ENCODE measurements at regions not wholly inside any gene's neighbourhood (a gene's known extent, or its start where the extent isn't known, plus 50 kb on each side); places are given as distances from the start of the nearest gene placed in this dataset.

DNA sequence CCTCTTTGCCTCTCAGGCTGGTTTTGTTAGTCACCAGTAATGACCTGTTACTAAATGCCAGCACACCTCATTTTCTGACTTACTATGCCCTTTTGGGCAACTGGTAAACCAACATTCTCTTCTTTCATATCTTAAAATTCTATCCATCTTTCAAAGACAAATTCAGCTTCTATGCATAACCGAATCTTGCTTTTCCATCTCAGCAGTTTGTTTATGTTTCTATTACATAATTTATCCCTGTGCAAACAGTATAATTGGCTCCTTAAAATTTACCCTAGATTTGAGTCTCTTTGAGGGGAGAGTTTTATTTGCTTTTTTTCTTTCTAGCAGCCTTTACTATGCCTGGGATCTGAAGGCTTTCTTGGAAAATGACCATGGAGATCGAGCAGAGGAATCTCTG, 58.5 kb upstream of the SIPA1L2 start:
- 71% methylated on average over 2 of the region's 2 CpGs for WGBS (ENCODE audit: insufficient coverage, low coverage, low lambda C conversion rate, missing lambda C conversion rate)
- TF ChIP-seq POLR2A (IDR thresholded peaks at IDR 0.05) = no peak
- TF ChIP-seq, protein P1, sequence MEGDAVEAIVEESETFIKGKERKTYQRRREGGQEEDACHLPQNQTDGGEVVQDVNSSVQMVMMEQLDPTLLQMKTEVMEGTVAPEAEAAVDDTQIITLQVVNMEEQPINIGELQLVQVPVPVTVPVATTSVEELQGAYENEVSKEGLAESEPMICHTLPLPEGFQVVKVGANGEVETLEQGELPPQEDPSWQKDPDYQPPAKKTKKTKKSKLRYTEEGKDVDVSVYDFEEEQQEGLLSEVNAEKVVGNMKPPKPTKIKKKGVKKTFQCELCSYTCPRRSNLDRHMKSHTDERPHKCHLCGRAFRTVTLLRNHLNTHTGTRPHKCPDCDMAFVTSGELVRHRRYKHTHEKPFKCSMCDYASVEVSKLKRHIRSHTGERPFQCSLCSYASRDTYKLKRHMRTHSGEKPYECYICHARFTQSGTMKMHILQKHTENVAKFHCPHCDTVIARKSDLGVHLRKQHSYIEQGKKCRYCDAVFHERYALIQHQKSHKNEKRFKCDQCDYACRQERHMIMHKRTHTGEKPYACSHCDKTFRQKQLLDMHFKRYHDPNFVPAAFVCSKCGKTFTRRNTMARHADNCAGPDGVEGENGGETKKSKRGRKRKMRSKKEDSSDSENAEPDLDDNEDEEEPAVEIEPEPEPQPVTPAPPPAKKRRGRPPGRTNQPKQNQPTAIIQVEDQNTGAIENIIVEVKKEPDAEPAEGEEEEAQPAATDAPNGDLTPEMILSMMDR (IDR thresholded peaks at IDR 0.05) = no peak
- Histone ChIP-seq H3K27me3 (no peaks in the 10 kb centered on the region), H3K4me3 (no peak overlapping the region), H3K27ac (no peak overlapping the region), H3K36me3 (no peaks in the 10 kb centered on the region), H3K9me3 (no peaks in the 10 kb centered on the region), H3K4me1 (peaks cover 0 to 5% (median 0%) of the 10 kb centered on the region in 4 donors)
- DNase-seq (no peak), ATAC-seq (no peak)
- intact Hi-C loops (cut with DNase I) = no loop called here

DNA sequence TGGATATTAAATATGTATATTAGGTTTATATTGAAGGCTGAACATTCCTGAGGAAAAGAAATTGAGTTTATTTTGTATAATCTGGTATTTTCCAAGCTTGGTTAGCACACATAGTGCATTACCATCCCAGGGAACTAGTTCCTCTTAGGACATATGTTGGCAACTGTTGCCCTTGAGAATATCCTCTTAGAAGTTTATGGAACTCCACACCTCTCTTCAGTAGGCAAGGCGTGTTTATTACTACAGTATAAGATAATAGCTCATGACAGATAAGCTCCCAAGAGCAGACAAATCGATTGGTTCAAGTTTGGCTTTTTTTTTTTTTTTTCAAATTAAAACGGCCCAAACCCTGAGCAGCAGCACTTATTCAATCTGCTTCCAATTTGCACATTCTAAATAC, 59.8 kb upstream of the SIPA1L2 start:
- TF ChIP-seq, protein P1 (IDR thresholded peaks at IDR 0.05) = no peak
- TF ChIP-seq POLR2A (IDR thresholded peaks at IDR 0.05) = no peak
- Histone ChIP-seq H3K9me3 (no peaks in the 10 kb centered on the region), H3K27me3 (no peaks in the 10 kb centered on the region), H3K36me3 (no peaks in the 10 kb centered on the region), H3K4me1 (peaks cover 0 to 5% (median 0%) of the 10 kb centered on the region in 4 donors), H3K27ac (no peak overlapping the region), H3K4me3 (no peak overlapping the region)
- intact Hi-C loops (cut with DNase I) = no loop called here
- 55% methylated on average over 3 of the region's 3 CpGs for WGBS (ENCODE audit: insufficient coverage, low coverage, low lambda C conversion rate, missing lambda C conversion rate)
- DNase-seq (no peak), ATAC-seq (no peak)

DNA sequence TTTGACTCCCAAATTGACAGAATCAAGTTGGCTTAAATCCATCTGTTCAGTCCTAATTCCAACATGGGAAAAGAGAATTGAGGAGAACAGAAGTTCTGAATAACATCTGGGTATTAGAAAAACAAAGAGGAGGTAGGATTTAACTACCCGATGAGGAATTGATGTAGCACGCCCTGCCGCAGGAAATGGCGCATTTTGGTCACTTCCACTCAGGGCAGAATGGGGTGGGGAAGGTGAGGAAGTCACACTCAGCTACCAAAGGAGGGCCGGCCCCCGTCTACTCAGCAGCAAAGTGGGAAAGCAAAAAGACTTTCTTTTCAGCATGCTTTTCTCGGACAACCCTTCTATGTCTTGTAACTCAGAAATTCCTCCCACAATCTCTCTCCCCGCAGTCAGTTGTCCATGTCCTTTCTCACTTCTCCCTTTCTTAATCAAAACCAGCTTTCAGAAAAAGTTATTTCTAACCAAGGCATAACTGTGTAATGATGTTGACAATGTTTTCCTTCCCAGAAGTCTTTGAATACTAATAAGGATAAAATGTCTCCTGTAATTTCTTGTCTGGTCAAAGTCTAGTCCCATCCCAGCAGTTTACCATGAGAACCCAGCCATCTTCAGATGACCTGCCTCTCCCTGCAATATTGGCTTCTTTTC, 60.5 kb upstream of the SIPA1L2 start:
- Histone ChIP-seq H3K27ac (no peak overlapping the region), H3K27me3 (no peaks in the 10 kb centered on the region), H3K9me3 (no peaks in the 10 kb centered on the region), H3K4me3 (no peak overlapping the region), H3K4me1 (peaks cover 0 to 5% (median 0%) of the 10 kb centered on the region in 4 donors), H3K36me3 (no peaks in the 10 kb centered on the region)
- ATAC-seq (no peak), DNase-seq (no peak)
- TF ChIP-seq, protein P1 (IDR thresholded peaks at IDR 0.05) = no peak
- TF ChIP-seq POLR2A (IDR thresholded peaks at IDR 0.05) = no peak
- intact Hi-C loops (cut with DNase I) = no loop called here
- 65% methylated on average over 6 of the region's 8 CpGs for WGBS (ENCODE audit: insufficient coverage, low coverage, low lambda C conversion rate, missing lambda C conversion rate)

DNA sequence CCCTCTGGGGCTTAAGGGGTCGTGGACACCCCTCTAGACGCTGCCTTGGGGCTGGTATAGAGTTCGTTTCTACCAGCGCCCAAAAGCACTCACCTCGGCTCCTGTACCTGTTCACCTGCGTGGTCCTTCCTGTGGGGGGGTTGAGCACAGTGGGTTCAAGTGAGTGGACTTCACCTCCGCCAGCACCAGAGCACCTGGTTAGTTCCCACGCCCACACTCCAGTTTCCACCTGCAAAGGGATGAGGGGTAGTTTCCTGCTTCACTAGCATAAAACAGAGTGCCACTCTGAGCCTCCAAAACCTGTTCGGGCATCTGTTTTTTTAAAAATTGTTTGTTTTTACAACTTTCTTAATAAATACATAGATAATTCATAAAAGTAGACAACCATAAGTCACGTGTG, 64.5 kb upstream of the SIPA1L2 start:
- Histone ChIP-seq H3K4me1 (no peaks in the 10 kb centered on the region), H3K9me3 (no peaks in the 10 kb centered on the region), H3K36me3 (no peaks in the 10 kb centered on the region), H3K4me3 (no peak overlapping the region), H3K27me3 (no peaks in the 10 kb centered on the region), H3K27ac (no peak overlapping the region)
- WGBS (ENCODE audit: insufficient coverage, low coverage, low lambda C conversion rate, missing lambda C conversion rate) = 69% methylated on average over 5 of the region's 10 CpGs
- TF ChIP-seq POLR2A (IDR thresholded peaks at IDR 0.05) = no peak
- DNase-seq (no peak), ATAC-seq (no peak)
- intact Hi-C loops (cut with DNase I) = no loop called here

DNA sequence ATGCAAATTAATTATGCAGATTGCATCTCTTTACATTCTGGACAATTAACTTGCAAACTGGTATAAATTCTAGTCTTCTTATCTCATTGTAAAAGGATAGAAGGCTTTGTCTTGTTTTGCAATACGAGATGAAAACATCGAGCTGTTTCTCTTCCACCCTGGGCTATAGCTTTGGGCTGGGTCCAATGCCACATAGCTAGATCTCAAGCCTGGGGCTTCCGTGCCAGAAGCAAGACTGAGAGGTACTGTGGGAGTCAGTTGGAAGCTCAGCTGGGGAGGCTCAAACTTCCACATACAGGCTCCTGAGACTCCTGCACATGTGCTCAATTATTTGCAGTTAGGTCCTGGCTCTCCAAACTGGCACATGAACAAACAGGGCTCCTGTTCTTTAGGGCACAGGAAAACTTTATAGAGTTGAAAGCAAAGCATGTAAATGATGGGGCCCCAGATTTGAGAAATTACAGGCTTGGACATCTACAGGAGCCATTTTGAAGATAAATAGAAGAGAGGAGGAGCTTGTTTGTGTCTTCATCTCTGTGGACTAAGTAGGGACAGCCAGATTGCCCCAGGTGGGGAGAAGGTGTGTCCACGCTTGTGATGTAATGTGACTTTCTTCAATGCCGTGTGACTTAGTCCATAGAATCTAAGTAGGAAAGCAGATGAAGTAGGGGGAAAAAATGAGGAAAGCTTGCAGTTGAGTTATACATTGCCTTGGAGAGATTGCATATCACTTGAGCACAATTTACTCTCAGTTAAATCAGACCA, 65.9 kb upstream of the SIPA1L2 start:
- H3K27me3 ChIP-seq = no peaks in the 10 kb centered on the region
- TF ChIP-seq, protein P1 (IDR thresholded peaks at IDR 0.05) = no peak
- TF ChIP-seq POLR2A (IDR thresholded peaks at IDR 0.05) = no peak
- intact Hi-C loops (cut with DNase I) = no loop called here
- no peaks in the 10 kb centered on the region for H3K4me1 ChIP-seq
- DNase-seq = no peak
- ATAC-seq = no peak
- WGBS (ENCODE audit: insufficient coverage, low coverage, low lambda C conversion rate, missing lambda C conversion rate) = 73% methylated on average over 2 of the region's 5 CpGs
- no peak overlapping the region for H3K27ac ChIP-seq
- H3K36me3 ChIP-seq = no peaks in the 10 kb centered on the region
- H3K9me3 ChIP-seq = no peaks in the 10 kb centered on the region
- H3K4me3 ChIP-seq = no peak overlapping the region

Data from right lobe of liver (tissue), 6 donors.